GM18868 (cell line): ENCODE measurements at regions not wholly inside any gene's neighbourhood (a gene's known extent, or its start where the extent isn't known, plus 50 kb on each side); places are given as distances from the start of the nearest gene placed in this dataset.
"Not testable (repeated sequence)": the region's sequence is repeated elsewhere in the genome, so short reads cannot be mapped to it uniquely, and the experiment has no call there.

Experiments
- ATAC-seq: cut with Tn5 transposase; IDR thresholded peaks from one replicate; pipeline ENCODE4 v1.9.1; 2021; ENCODE audit warnings: mild to moderate bottlenecking, moderate library complexity; ENCODE audit not compliant: unreplicated experiment

GRCh38 chr6:84635081-84635761, 129.2 kb downstream of the TBX18 start:
- no peak for ATAC-seq

DNA sequence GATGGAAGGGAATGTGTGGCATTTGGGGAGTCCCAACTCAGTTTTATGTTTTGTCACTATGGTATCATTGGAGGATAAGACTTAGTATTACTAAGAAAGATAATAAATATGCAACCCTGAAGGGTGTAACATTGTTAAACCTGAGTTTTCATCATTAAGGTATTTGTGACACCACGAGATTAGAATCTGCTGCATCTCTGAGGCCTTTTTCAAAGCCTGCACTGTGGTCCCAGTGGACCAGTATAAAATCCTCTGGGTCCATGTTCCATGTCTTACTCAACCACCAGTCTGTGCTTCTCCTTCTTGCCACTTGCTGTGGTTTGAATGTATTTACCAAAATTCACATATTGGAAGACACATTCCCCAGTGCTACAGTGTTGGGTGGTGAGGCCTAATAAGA, 130.6 kb downstream of the TBX18 start:
- ATAC-seq = no peak

DNA sequence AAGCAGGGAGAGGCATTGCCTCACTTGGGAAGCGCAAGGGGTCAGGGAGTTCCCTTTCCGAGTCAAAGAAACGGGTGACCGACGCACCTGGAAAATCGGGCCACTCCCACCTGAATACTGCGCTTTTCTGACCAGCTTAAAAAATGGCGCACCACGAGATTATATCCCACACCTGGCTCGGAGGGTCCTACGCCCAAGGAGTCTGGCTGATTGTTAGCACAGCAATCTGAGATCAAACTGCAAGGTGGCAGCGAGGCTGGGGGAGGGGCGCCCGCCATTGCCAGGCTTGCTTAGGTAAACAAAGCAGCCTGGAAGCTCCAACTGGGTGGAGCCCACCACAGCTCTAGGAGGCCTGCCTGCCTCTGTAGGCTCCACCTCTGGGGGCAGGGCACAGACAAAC, 137.9 kb downstream of the TBX18 start:
- ATAC-seq = not testable (repeated sequence)

DNA sequence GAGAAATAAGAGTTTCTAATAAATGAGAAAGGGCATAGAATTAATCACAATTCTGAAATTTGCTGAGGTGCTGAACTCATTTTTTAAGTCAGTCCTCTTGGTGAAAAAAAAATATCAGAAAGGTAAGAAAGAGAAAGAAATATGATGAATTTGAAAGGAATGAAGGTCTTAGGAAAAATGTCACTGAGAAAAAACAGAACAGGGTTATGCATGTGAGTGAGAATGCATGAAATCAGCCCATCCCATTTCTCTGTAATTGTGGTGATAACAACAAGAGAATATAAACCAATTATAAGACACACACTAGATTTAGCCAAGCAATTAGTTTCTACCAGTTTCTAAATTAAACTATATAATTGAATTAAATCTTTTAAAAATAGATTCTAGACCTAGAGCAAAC, 138.9 kb downstream of the TBX18 start:
- ATAC-seq = no peak

GRCh38 chr6:84623956-84624680, 140.3 kb downstream of the TBX18 start:
- no peak for ATAC-seq

GRCh38 chr6:84618836-84619235, 145.6 kb downstream of the TBX18 start:
- no peak for ATAC-seq

DNA sequence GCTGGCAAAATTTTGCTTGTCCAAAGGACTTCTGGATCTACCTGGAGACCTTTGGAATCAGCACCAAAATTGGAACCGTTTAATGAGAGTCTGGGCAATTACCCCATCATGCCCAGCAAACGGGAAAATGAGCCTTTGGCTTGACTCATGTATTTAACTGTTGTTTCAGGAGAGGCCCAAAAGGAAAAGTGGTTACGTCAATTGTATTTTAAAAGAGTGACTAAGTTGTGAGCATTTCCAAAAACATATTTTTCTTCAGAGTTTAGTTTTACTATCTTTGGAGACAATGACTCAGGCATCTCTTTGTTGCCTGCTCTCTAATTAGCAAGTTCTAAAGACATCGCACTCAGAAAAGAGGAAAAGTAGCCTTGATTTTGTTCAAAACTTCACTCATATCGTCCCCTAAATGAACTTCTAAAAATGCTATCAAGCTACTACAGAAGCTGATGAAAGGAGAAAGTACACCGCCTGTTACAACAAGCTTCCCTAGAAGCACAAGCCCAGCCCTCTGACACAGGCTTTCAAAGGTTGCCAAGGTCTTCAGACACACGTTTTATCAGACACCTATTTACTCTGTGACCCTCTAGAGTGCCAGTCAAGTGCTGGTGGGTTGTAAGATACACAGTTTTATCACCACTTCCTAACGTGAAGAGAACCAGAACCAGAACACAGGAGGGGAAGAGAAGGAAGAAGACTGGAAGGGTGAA, 146.2 kb downstream of the TBX18 start:
- no peak for ATAC-seq

DNA sequence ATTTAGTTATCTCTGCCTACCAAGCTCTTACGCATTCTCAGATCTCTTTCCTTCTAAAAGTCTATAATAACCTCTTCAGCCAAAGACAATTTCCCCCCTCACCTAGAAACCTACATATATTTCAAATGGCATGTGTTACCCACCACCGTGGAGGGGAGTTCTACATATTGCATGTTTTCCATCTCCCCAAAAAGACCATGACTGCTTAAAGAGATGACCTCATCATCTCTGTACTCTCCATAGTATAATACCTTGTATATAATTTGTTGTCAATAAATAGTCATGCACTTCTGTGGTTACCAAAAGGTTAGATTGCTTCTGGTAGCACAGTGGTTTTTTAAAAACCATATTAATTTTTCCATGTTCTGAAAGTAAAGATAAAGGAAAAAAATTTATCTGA, 148.4 kb downstream of the TBX18 start:
- ATAC-seq = no peak

GRCh38 chr6:84615113-84615850, 149.1 kb downstream of the TBX18 start:
- ATAC-seq = no peak

DNA sequence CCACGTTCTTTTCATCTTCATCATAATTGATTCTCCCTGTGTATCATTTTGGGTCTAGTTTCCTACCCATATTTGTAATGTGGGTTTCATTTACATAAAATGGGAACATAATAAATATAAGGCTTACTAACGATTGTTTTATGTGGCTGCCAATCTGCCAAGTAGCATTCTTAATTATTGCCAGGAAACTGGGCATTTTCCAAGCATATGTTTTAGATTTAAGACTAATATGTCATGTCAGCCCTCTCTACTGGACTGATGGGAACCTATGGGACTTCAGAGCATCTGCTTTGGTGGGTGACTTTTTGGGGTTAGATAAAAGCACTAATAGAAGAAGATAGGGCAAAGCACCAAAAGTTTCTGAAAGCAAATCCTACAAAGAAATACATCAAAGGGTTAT, 157.5 kb downstream of the TBX18 start:
- no peak for ATAC-seq

DNA sequence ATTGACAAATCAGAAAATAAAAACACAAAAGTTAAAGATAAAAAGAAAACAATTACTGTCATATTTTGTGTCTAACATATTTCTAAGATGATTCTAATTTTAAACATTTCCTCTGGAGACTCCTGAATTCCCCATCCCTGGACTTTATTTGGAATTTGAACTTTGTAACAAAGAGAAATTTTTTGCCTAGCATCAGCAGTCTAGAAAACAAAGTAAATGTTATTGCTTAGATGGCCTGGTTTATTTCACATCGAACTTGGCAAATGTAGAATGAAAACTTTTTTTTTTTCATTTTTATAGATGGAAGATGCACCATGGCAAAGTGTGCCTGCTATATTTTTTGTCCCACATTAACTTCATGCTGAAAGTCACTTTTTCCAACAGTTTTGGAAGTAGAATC, 159.1 kb downstream of the TBX18 start:
- no peak for ATAC-seq

GRCh38 chr6:84601366-84601765, 163.0 kb downstream of the TBX18 start:
- no peak for ATAC-seq

DNA sequence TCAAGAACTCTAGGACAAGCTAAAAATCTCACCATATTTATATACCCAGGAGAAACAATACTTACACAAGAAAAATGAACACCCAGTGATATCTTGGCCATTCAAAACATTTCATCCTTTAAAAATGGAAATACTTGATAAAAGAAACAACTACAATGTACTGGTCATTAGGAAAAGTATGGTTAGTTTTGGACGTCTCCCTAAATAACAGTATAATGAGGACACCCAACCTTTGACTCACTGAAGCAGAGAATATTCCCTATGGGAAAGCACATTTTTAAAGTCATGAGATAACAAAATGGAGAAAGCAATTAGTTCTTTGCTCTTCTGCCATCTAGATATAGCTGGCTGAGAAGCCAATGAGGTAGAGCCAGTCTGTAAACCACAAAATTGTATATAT, 164.4 kb downstream of the TBX18 start:
- ATAC-seq = no peak

DNA sequence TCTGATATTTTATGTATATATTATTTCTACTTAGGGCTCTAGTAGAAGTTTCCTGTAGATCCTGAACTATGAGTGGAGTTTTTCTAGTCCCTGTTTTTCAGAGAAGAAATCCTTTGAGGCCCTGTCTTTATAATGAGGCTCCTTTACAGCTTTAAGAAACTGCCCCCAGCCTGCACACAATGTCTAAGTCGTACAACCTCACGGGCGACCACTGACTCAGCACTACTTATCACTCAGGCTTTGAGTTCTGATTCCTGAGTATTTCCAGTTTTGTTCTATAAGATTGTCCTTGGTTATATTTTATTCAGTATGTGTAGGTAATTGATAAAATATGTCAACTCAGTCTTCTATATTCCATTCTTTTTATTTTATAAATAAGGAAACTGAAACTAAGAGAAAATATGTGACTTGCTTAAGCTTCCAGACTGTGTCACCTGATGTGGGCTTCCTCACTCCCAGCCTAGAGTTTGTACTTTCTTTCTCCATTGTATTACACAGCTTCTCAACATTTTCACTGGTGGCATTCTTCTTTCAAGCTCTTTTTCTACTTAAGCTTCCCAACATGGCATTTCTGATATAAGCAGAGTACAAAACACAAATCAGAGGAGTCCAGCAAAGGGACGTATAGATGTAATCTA, 167.0 kb downstream of the TBX18 start:
- ATAC-seq = no peak

GRCh38 chr6:84596488-84596887, 167.9 kb downstream of the TBX18 start:
- no peak for ATAC-seq

- ATAC-seq = no peak
These were observed 175.7 kb downstream of the TBX18 start for GRCh38 chr6:84588697-84589080.

DNA sequence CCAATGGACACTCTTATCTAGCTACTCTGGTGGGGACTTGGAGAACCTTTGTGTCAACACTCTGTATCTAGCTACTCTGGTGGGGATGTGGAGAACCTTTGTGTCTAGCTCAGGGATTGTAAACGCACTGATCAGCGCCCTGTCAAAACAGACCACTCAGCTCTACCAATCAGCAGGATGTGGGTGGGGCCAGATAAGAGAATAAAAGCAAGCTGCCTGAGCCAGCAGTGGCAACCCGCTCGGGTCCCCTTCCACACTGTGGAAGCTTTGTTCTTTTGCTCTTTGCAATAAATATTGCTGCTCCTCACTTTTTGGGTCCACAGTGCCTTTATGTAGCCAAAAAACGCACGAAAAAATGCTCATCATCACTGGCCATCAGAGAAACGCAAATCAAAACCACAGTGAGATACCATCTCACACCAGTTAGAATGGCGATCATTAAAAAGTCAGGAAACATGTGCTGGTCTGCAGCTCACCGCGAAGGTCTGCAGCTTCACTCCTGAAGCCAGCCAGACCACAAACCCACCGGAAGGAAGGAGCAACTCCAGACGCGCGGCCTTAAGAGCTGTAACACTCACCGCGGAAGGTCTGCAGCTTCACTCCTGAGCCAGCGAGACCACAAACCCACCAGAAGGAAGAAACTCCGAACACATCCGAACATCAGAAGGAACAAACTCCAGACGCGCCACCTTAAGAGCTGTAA, 176.3 kb downstream of the TBX18 start:
- ATAC-seq = not testable (repeated sequence)

DNA sequence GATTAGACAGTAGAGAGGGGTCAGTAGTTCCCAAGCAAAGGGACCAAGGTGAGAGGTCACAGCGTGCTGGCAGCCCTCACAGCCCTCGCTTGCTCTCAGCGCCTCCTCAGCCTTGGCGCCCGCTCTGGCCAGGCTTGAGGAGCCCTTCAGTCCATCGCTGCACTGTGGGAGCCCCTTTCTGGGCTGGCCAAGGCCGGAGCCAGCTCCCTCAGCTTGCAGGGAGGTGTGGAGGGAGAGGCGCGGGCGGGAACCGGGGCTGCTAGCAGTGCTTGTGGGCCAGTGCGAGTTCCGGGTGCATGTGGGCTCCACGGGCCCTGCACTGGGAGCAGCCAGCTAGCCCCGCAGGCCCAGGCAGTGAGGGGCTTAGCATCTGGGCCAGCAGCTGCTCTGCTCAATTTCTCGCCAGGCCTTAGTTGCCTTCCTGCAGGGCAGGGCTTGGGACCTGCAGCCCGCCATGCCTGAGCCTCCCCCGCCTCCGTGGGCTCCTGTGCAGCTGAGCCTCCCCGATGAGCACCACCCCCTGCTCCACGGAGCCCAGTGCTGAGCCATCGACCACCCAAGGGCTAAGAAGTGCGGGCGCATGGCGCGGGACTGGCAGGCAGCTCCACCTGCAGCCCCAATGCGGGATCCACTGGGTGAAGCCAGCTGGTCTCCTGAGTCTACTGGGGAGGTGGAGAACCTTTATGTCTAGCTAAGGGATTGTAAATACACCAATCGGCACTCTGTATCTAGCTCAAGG, 177.0 kb downstream of the TBX18 start:
- ATAC-seq = not testable (repeated sequence)

GRCh38 chr6:84583784-84584183, 180.6 kb downstream of the TBX18 start:
- ATAC-seq = no peak

DNA sequence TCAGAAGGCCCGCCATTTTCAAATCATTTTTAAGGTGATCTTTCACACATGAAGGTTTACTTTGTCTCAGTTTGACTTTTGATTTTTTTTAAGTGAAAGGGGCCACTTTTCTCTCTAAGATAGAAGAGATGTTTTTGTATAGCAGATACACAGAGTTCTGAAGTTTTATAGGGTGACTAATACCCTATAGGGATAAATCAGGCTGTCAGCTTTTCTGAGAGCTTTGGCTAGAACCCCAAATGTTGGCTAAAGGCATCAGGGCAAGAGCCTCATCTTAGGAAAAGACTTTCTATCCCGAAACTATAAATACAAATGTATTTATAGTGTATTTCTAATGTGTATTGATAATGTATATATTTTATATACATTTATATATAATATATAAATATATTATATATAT, 181.4 kb downstream of the TBX18 start:
- ATAC-seq = no peak
